ENCODE measurements at regions not wholly inside any gene's neighbourhood (a gene's known extent, or its start where the extent isn't known, plus 50 kb on each side); places are given as distances from the start of the nearest gene placed in this dataset.

DNA sequence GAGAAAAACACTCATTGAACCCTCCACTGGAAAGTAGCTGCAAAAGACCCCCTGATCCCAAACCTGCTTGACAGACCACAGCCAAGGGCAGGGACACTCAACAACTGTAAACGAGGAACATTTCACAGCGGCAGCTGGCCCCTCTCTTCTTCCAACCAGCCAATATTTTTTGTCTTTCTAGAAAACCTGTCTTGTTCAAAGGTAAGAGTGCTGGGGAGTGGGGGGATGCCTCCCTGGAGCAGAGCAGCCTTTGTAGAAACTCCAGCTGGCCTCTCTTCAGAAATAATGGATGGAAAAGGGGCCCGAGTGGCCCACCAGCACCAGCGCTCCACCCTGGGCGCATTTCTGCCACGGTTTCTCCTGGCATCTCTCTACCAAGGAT, 384.0 kb downstream of the RRAGC start:
- TF ChIP-seq, protein P1, sequence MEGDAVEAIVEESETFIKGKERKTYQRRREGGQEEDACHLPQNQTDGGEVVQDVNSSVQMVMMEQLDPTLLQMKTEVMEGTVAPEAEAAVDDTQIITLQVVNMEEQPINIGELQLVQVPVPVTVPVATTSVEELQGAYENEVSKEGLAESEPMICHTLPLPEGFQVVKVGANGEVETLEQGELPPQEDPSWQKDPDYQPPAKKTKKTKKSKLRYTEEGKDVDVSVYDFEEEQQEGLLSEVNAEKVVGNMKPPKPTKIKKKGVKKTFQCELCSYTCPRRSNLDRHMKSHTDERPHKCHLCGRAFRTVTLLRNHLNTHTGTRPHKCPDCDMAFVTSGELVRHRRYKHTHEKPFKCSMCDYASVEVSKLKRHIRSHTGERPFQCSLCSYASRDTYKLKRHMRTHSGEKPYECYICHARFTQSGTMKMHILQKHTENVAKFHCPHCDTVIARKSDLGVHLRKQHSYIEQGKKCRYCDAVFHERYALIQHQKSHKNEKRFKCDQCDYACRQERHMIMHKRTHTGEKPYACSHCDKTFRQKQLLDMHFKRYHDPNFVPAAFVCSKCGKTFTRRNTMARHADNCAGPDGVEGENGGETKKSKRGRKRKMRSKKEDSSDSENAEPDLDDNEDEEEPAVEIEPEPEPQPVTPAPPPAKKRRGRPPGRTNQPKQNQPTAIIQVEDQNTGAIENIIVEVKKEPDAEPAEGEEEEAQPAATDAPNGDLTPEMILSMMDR (IDR thresholded peaks at IDR 0.05): no peak
- TF ChIP-seq EZH2 (IDR thresholded peaks at IDR 0.05): no peak
